Sigmoid colon (tissue), 4 donors: ENCODE measurements at regions not wholly inside any gene's neighbourhood (a gene's known extent, or its start where the extent isn't known, plus 50 kb on each side); places are given as distances from the start of the nearest gene placed in this dataset.

Source experiments
- CTCF ChIP-seq, 4 experiments: fragments of 450-650 bp in 3 of 4; fragments of 200-600 bp in 1 of 4; IDR thresholded peaks; one replicate each; pipeline ENCODE4 v1.5.1; 2016 to 2019; ENCODE audit warnings: antibody characterized with exemption in 4 of 4, mild to moderate bottlenecking in 3 of 4, moderate library complexity in 2 of 4
- POLR2A ChIP-seq, 2 donors: fragments of 450-650 bp; IDR thresholded peaks; one replicate each; pipeline ENCODE4 v1.6.1; 2016; ENCODE audit warnings: antibody characterized with exemption in 2 of 2, mild to moderate bottlenecking in 2 of 2, moderate library complexity in 2 of 2
- POLR2AphosphoS5 ChIP-seq, 4 donors: sonication (generic); formaldehyde crosslinking; IDR thresholded peaks; one replicate each; pipeline ENCODE4 v1.6.1; 2017; ENCODE audit warnings: antibody characterized with exemption in 4 of 4

GRCh38 chr4:35644591-35644990, 599.7 kb downstream of the ARAP2 start:
- no peak for TF ChIP-seq POLR2A (IDR thresholded peaks at IDR 0.05)
- TF ChIP-seq CTCF (IDR thresholded peaks at IDR 0.05): no peak
- TF ChIP-seq POLR2AphosphoS5 (IDR thresholded peaks at IDR 0.05): no peak
